ENCODE measurements at regions not wholly inside any gene's neighbourhood (a gene's known extent, or its start where the extent isn't known, plus 50 kb on each side); places are given as distances from the start of the nearest gene placed in this dataset.
"Not testable (repeated sequence)": the region's sequence is repeated elsewhere in the genome, so short reads cannot be mapped to it uniquely, and the experiment has no call there.

DNA sequence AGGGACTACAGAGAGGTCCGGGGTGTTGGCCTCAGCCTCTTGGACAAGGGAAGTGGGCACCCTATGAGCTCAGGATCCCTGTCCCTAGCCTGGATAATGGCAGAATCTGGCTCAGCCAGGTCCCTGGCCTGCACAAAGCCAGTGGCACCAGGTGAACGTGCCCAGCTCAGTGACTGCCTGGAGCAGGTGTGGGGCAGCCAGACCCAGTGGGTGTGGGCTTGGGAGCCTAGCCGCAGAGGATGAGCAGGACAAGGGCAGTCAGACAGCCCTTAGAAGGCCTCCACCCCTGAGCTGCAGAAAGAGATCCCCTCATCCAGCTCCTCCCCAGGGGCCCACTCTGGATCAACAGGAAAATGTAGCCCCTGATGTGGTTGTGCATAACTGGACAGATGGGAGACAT lies 585.3 kb downstream of the KCNJ18 start:
- DNase-seq (ENCODE audit: low read depth, low spot score) = no peak
- in situ Hi-C loops (cut with HindIII; ENCODE audit: low pct_unique_long_range_greater_than_20kb, low sequenced_read_pairs) = no loop called here

DNA sequence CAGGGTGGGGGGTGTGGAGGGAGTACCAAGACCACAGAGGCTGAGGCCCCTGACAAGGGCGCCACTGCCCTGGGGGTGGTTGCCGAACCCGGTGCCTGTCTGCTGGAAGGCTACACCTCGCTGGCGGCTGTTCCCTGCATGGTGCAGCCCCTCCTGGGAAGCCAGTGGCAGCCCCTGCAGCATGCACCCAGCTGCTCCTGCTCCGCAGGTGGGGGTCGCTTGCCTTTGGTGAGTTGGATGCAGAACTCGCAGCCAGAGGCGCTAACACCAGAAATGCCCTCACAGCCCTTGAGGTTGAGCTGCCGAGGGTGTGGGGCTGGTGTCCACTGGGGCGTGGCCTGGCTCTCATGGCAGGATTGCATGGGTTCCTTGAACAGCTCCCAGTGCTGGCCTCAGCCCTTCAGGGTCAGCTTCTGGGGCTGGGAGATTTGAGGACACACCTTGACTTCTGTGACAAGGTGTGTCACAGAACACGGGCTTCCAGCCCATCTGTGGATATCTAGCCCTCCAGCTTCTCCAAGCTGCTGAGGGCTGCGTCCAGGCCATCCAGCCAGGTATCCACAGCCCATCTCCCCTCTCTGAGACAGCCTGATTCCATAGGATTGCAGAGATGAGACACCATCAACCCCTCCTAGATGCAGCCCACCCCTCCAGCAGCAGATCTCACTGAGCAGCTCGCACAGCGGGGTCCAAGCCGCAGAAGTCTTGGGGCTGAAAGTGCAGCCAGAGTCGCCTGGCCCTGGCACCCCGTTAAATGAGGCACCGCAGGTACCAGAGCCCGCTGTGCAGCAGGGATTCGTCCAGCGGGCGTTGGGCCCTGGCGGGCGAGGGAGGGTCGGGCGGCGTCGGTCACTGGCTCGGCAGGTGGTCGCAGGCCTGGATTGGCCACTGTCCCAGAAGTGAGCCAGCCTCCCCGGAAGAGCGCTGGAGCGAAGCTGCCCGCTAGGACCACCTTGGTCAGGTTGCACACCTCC lies 586.3 kb downstream of the KCNJ18 start:
- in situ Hi-C loops (cut with HindIII; ENCODE audit: low pct_unique_long_range_greater_than_20kb, low sequenced_read_pairs) = no loop called here

DNA sequence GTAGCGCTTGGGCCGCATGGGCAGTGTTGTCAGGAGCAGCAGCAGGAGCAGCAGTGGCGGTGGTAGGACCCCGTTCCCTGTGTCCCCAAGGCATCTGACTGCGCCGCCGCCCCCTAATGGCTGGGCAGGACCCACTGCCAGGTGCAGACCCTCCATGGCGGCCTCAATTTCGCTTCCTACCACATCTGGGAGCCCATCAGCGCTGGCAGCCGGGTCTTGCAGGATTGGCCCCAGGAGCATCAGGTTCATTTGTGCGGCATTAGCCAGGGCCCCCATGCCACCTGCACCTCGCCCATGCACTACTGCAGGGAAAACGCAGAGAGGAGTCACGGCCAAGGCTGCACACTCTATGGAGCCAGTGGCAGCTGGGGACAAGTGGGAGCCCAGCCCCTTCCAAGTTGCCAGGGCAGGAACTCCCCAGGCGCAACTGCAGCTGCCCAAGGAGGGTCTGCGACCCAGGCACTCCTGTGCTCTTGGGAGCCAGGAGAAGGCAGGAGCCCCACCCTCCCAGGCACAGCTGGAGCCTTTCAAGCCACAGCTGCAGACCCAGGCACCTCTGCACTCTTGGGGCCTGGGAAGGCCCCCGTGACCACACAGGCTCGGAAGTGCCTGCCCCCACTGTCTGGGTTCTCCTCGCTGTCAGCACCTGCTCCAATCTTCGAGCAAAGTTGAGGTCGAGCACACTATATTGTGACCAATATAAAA lies 594.2 kb downstream of the KCNJ18 start:
- DNase-seq (ENCODE audit: low read depth, low spot score) = no peak
- in situ Hi-C loops (cut with HindIII; ENCODE audit: low pct_unique_long_range_greater_than_20kb, low sequenced_read_pairs) = no loop called here

More for the DNA sequence above, 586.3 kb downstream of the KCNJ18 start:
- DNase-seq (ENCODE audit: low read depth, low spot score) = no peak

DNA sequence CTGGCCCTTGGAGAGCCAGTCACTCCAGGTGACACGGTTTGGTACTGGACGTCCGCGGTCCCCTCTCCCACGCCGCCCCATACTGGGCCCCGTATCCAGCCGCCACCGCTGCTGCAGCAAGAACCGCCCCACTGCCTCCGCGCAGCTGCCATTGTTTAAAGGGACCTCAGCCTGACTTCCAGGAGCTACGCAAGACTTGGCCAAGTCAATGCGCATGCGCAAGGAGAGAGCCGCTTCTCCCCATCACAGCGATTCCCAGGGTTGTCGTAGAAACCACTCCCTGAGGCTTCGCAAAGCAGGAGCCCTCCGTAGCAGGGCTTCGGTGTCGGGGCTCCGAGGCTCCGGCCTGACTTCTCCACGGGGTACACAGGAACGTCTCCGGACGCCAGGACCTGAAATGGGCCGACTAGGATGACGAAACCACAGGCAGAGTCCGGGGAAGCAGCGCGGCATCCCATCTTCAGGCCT lies 606.2 kb downstream of the KCNJ18 start:
- DNase-seq (ENCODE audit: low read depth, low spot score); in situ Hi-C loops (cut with HindIII; ENCODE audit: low pct_unique_long_range_greater_than_20kb, low sequenced_read_pairs): not testable (repeated sequence)

DNA sequence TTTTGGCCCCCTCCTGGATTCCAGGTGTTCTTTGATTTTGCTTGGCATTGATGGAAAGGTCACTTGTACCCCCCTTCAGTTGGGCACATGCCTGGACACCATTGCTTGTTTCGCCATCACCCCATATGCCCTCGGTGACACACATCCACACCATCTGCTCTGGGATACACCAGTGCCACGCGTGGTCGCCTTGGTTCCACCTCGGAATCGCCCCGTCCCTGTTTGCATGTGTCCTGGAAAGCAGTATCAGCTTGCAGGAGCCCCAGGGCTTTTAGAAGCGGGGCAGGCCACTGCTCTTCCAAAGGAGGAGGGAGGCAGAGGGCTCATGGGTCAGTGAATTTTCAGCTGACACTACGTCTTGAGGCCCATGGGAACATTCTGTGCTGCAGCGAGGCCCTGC lies 607.9 kb downstream of the KCNJ18 start:
- in situ Hi-C loops (cut with HindIII; ENCODE audit: low pct_unique_long_range_greater_than_20kb, low sequenced_read_pairs) = no loop called here

DNA sequence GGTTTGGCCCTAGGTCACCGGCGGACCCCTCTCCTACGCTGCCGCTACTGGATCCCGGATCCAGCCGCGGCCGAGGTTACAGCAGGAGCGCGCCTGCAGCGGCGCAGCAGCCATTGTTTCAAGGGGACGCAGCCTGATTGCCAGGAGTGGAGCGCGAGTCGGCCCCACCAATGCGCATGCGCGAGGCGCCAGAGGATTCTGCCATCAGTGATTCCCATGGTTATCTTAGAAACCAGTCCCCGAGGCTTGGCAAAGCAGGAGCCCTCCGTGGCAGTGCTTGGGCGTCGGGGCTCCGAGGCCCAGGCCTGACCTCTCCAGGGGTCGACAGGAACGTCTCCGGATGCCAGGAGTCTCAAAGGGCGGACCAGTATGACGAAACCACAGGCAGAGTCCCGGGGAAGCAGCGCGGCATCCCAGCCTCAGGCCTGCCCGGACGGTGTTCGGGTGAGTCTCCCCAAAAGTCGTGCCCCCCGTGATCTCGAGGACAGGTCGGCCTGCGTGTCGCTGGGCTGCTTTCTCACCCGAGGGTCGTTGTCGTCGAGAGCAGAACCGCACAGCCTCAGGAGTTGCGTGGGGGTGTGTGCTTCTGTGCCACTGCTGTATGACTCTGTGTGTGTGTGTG lies 608.5 kb downstream of the KCNJ18 start:
- no peak for DNase-seq (ENCODE audit: low read depth, low spot score)
- in situ Hi-C loops (cut with HindIII; ENCODE audit: low pct_unique_long_range_greater_than_20kb, low sequenced_read_pairs) = no loop called here

More for the DNA sequence above, 607.9 kb downstream of the KCNJ18 start:
- no peak for DNase-seq (ENCODE audit: low read depth, low spot score)

DNA sequence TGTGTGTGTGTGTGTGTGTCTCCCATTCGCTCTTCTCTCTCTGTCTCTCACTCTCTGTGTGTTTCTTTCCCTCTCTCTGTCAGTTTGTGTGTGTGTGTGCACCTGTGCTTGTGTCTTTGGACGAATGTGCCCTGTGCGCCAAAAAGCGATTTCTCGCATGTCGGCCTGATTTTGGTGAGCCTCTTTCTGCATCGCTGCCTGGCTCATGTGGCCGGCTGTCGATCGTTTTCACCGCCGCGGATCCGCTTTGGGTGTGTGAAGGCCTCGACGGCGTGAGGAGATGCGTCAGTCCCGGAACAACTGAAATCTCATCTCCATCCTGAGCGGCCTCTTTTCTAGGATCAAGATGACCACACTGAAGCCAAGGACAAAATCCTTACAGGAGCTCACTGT lies 609.0 kb downstream of the KCNJ18 start:
- DNase-seq (ENCODE audit: low read depth, low spot score) = no peak
- in situ Hi-C loops (cut with HindIII; ENCODE audit: low pct_unique_long_range_greater_than_20kb, low sequenced_read_pairs) = no loop called here

DNA sequence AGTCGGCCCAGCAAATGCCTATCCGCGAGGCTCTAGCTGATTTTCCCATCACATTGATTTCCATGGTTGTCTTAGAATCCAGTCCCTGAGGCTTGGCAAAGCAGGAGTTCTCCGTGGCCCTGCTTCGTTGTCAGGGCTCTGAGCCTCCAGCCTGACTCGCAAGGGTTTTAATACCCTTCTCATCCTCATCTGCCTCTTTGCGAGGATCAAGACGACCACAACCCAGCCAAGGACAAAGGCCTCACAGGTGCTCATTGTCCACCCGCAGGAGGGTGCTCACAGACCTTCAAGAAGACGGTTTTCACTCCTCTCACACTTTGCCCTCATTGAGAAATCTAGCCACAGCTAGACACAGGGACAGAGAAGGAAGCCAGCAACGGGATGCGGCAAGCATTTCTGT lies 610.8 kb downstream of the KCNJ18 start:
- in situ Hi-C loops (cut with HindIII; ENCODE audit: low pct_unique_long_range_greater_than_20kb, low sequenced_read_pairs) = no loop called here
- no peak for DNase-seq (ENCODE audit: low read depth, low spot score)

DNA sequence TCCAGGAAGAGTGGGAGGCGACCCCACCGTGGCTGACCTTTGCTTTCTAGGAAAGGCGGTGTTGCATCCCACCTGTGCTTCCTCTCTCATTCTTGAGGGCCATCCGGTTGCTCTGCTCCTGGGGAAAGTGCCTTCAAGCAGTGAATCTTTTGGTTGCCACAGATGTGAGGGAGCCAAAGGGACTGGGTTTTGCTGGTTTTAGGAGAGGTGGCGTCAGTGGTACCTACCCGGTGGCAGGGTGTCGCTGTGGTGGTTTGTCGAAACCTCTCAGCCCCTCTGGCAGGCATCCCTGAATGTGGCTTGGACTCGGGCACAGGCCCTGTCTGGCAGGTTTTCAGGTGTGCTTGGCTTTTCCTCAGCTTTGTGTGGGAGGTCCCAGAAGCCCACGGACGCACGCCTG lies 611.5 kb downstream of the KCNJ18 start:
- no peak for DNase-seq (ENCODE audit: low read depth, low spot score)
- in situ Hi-C loops (cut with HindIII; ENCODE audit: low pct_unique_long_range_greater_than_20kb, low sequenced_read_pairs) = no loop called here

DNA sequence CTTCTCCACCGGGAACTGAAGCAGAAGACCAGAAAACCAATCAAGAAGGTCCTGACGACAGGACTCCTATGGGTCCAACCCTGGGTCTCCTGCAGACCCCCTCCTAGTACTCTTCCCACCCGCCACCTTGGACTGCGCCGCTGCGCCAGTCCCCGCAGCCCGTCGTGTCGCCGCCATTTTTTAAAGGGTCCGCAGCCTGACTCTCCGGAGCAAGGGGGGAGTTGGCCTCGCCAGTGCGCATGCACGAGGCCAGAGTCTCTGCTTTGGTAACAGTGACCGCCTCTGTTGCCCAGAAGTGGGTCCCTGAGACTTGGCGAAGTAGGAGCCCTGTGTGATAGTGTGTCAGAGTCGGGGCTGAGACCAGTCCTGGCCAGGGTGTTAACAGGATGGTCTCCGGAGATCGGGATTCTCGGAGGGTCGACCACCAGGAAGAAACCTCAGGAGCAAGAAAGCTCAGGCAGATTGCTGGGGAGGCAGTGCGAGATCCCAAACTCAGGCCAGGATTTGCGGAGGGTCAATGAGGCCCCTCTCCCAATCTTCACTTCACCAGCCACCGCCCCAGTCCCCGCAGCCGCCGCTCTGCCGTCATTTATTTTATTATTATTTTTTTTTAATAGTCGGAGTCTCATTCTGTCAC lies 612.5 kb downstream of the KCNJ18 start:
- in situ Hi-C loops (cut with HindIII; ENCODE audit: low pct_unique_long_range_greater_than_20kb, low sequenced_read_pairs) = no loop called here
- no peak for DNase-seq (ENCODE audit: low read depth, low spot score)

DNA sequence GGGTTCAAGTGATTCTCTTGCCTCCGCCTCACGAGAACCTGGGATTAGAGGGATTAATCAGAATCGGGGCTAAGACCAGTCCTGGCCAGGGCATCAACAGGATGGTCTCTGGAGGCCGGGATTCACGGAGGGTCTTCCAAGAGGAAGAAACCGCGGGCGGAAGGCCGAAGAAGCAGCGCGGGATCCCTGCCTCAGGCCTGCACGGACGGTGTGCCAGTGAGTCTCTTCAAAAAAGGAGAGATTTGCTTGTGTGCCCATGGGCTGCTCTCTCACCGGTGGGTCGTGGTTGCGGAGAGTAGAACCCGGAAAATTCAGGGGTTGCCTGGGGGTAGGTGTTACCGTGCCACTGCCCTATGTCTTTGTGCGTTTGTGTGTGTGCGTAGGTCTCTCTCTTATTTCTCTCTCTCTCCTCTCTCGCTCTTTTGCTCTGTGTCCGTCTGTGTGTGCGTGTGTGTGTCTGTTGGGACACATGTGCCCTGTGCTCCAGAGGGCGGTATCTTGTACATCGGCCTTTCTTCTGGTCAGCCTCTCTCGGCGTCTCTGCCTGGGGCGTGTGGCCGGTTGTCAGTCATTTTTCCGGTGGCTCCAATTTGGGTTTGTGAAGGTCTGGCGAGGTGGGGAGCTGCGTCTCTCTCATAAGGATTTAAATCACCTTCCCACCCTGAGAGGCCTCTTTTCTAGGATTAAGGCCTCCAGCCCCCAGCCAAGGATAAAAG lies 613.2 kb downstream of the KCNJ18 start:
- no peak for DNase-seq (ENCODE audit: low read depth, low spot score)
- in situ Hi-C loops (cut with HindIII; ENCODE audit: low pct_unique_long_range_greater_than_20kb, low sequenced_read_pairs) = no loop called here

DNA sequence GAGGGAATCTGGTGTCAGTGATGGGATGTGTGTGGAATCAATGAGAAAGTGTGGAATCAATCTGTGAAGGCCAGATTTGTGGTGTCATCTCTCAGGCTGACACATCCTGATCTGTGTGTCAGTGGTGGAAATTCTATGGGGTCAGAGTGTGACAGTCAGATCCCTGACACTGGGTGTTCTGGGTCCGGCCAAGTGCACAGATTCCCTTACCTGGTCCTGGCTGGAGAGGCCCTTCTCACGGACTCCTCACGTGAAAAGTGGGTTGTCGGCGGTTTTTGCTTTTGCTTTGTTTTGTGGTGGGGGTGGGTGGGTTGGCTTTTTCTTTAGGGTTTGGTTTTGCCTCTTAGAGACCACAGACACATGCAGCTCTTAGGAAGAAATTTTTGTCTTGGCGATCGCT lies 618.0 kb downstream of the KCNJ18 start:
- DNase-seq (ENCODE audit: low read depth, low spot score); in situ Hi-C loops (cut with HindIII; ENCODE audit: low pct_unique_long_range_greater_than_20kb, low sequenced_read_pairs): not testable (repeated sequence)

DNA sequence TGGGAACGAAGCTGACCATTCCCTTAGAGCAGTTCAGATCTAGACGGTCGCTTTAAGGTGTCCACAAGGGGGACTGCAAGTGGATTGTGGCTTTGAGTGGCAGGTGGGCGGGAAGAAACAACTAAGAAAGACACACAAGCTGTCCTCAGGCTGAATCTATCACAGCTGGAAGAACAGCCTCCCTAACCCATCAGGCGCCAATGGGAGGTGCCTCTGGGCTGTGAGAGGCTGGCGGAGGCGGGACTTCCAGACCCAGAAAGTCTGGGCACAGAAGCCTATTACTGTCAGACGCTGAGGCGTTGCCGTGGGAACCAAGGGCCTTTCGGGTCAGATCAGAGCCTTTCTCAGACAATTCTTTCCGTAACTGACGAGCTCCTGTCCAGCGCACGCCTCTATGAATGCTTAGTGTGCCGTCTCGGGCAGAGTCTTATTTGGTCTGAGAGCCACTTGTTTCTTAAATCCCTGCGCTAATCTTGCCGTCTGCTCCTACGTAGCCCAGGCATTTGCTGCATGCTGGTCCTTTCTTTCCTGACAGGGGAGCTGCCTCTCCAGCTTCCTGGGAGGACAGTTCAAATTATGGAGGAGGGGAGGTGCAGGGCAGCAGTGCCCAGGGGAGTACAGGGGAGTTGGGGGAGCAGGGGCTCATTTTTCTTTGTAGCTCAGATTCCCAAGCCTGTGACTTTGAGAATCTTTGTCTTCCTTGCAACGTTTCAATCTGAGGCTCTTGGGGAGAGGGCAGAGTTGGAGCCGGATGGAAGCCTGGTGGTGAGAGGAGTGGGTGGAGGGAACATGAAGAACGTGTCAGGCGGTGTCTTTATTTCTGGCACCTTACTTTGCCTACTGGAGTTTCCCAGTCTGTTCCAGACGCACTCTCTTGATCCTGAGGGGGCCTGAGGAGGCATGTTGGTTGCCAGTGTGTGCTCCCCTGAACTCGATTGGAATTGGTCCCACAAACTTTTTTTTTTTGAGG lies 618.7 kb downstream of the KCNJ18 start:
- in situ Hi-C loops (cut with HindIII; ENCODE audit: low pct_unique_long_range_greater_than_20kb, low sequenced_read_pairs) = no loop called here
- peak; percentile 59 for DNase-seq (ENCODE audit: low read depth, low spot score)

DNA sequence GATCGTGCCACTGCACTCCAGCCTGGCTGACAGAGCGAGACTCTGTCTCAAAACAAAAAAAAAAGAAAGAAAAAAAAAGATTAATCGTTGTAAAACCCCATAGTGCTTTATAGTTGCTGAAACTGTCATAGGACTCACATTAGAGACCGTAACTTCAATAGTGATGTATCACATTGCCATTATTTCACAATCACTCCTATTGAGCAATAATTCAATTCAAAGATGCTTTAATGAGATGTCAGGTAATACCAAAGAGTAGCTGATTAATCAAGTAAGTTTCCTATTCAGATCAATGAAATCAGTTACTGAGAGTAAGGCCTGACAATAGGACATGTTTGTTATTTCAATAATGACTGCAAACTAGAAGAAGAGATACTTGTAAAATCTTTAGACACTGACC lies 628.7 kb downstream of the KCNJ18 start:
- DNase-seq (ENCODE audit: low read depth, low spot score); in situ Hi-C loops (cut with HindIII; ENCODE audit: low pct_unique_long_range_greater_than_20kb, low sequenced_read_pairs): not testable (repeated sequence)

DNA sequence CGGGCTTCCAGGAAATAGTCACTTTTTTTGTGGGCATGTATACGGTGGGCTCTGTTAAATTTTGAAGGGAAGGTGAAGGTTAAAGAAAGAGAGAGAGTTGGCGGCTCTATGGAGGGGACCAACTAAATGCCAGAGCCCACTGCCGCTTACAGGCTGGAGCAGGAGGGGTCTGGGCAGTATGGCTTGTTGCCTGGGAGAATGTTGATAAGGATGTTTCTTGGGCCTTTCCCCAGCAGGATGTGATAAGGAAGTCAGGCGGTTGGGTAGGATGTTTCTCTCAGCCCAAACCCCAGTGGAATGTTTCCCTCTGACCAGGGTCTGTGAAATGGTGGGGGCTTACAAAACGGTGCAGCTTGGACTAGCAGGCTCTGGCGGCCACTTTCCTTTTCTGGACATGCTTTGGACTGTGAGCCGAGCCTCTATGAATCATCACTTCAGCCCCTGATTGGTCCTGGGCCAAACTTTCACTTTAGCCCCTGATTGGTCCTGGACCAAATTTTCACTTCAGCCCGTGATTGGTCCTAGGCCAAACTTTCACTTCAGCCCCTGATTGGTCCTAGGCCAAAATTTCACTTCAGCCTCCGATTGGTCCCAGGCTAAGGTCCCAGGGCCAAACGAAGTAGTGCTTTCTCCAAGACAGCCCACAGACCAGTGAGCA lies 630.7 kb downstream of the KCNJ18 start:
- DNase-seq (ENCODE audit: low read depth, low spot score); in situ Hi-C loops (cut with HindIII; ENCODE audit: low pct_unique_long_range_greater_than_20kb, low sequenced_read_pairs): not testable (repeated sequence)

DNA sequence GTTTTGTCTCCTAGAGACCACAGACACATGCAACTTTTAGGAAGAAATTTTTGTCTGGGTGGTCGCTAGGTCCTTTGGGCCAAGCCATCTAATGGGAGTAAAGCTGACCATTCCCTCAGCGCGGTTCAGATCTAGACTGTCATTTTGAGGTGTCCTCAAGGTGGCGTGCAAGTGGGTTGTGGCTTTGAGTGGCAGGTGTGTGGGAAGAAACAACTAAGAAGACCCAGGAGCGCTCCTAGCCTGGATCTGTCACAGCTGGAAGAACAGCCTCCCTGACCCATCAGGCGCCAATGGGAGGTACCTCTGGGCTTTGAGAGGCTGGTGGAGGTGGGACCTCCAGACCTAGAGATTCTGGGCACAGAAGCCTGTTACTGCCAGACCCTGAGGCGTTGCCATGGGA lies 645.1 kb downstream of the KCNJ18 start:
- DNase-seq (ENCODE audit: low read depth, low spot score) = no peak
- in situ Hi-C loops (cut with HindIII; ENCODE audit: low pct_unique_long_range_greater_than_20kb, low sequenced_read_pairs) = no loop called here
